GM18498 (cell line): ENCODE measurements at regions not wholly inside any gene's neighbourhood (a gene's known extent, or its start where the extent isn't known, plus 50 kb on each side); places are given as distances from the start of the nearest gene placed in this dataset.

Source experiments
- ATAC-seq: cut with Tn5 transposase; IDR thresholded peaks from one replicate; pipeline ENCODE4 v1.9.1; 2021; ENCODE audit warnings: mild to moderate bottlenecking, moderate library complexity; ENCODE audit not compliant: unreplicated experiment

GRCh38 chr2:137823196-137823595 lies 141.1 kb upstream of the HNMT start:
- no peak for ATAC-seq

- ATAC-seq: no peak
These were observed 139.8 kb upstream of the HNMT start for GRCh38 chr2:137824501-137824900.

- peak; percentile 94 for ATAC-seq
These were observed 137.6 kb upstream of the HNMT start for GRCh38 chr2:137826373-137827372.

GRCh38 chr2:137828624-137829023 lies 135.6 kb upstream of the HNMT start:
- ATAC-seq: no peak

GRCh38 chr2:137829251-137829650 lies 135.0 kb upstream of the HNMT start:
- no peak for ATAC-seq

GRCh38 chr2:137834760-137835379 lies 129.4 kb upstream of the HNMT start:
- no peak for ATAC-seq

- no peak for ATAC-seq
These were observed 127.6 kb upstream of the HNMT start for GRCh38 chr2:137836671-137837070.

- no peak for ATAC-seq
These were observed 126.4 kb upstream of the HNMT start for GRCh38 chr2:137837830-137838229.

- peak; percentile 74 for ATAC-seq
These were observed 125.8 kb upstream of the HNMT start for GRCh38 chr2:137838255-137839092.

- no peak for ATAC-seq
These were observed 121.8 kb upstream of the HNMT start for GRCh38 chr2:137842430-137842829.

- ATAC-seq: no peak
These were observed 121.3 kb upstream of the HNMT start for GRCh38 chr2:137842952-137843351.

GRCh38 chr2:137845422-137845821 lies 118.9 kb upstream of the HNMT start:
- no peak for ATAC-seq

- no peak for ATAC-seq
These were observed 117.3 kb upstream of the HNMT start for GRCh38 chr2:137846993-137847392.

- no peak for ATAC-seq
These were observed 116.8 kb upstream of the HNMT start for GRCh38 chr2:137847443-137847842.

GRCh38 chr2:137857881-137858280 lies 106.4 kb upstream of the HNMT start:
- no peak for ATAC-seq

- no peak for ATAC-seq
These were observed 101.6 kb upstream of the HNMT start for GRCh38 chr2:137862651-137863050.

GRCh38 chr2:137865954-137866540 lies 98.2 kb upstream of the HNMT start:
- ATAC-seq: peak; percentile 76

- peak; percentile 44 for ATAC-seq
These were observed 93.6 kb upstream of the HNMT start for GRCh38 chr2:137870682-137871081.

- peak; percentile 61 for ATAC-seq
These were observed 91.7 kb upstream of the HNMT start for GRCh38 chr2:137872577-137872976.

- no peak for ATAC-seq
These were observed 90.6 kb upstream of the HNMT start for GRCh38 chr2:137873536-137874244.
